Heart right ventricle (tissue), 16 donors: ENCODE measurements at regions not wholly inside any gene's neighbourhood (a gene's known extent, or its start where the extent isn't known, plus 50 kb on each side); places are given as distances from the start of the nearest gene placed in this dataset.

Source experiments
- ATAC-seq, 8 donors: fragments of 200-7000 bp; cut with Tn5 transposase; one replicate each; pipeline ENCODE4 v1.9.1; 2020; ENCODE audit warnings: mild to moderate bottlenecking in 8 of 8, moderate library complexity in 8 of 8, moderate number of reproducible peaks in 1 of 8
- DNase-seq, 2 donors: peaks; one replicate each; pipeline ENCODE4 v3.0.0-alpha.2; 2020
- H3K27ac ChIP-seq, 10 donors: fragments of 200-600 bp; sonication (generic) in 2 of 10; one replicate each; pipeline versions ENCODE4 v1.5.0 to v1.8.0; 2020 to 2022; ENCODE audit warnings: mild to moderate bottlenecking in 3 of 10
- H3K27me3 ChIP-seq, 7 donors: fragments of 200-600 bp; one replicate each; pipeline ENCODE4 v1.8.0; 2021 to 2022; ENCODE audit warnings: mild to moderate bottlenecking in 2 of 7
- H3K36me3 ChIP-seq, 9 donors: fragments of 200-600 bp; sonication (generic) in 1 of 9; one replicate each; pipeline versions ENCODE4 v1.5.0 to v1.8.0; 2020 to 2022; ENCODE audit warnings: mild to moderate bottlenecking in 2 of 9
- H3K4me1 ChIP-seq, 9 donors: fragments of 200-600 bp; sonication (generic) in 1 of 9; one replicate each; pipeline versions ENCODE4 v1.5.0 to v1.8.0; 2020 to 2022; ENCODE audit warnings: mild to moderate bottlenecking in 4 of 9
- H3K4me3 ChIP-seq, 10 donors: fragments of 200-600 bp; sonication (generic) in 2 of 10; one replicate each; pipeline versions ENCODE4 v1.5.0 to v1.8.0; 2020 to 2022; ENCODE audit warnings: mild to moderate bottlenecking in 7 of 10, moderate library complexity in 2 of 10
- H3K9me3 ChIP-seq, 11 donors: fragments of 200-600 bp in 10 of 11; sonication (generic) in 2 of 11; one replicate each; pipeline versions ENCODE4 v1.5.0 to v1.8.0; 2013 to 2022; ENCODE audit warnings: mild to moderate bottlenecking in 2 of 11, control low read depth in 1 of 11, moderate library complexity in 1 of 11
- CTCF ChIP-seq, 9 donors: fragments of 200-600 bp; sonication (generic) in 2 of 9; IDR thresholded peaks; one replicate each; pipeline versions ENCODE4 v1.5.0 to v1.8.0; 2021 to 2022; ENCODE audit warnings: antibody characterized with exemption in 9 of 9, mild to moderate bottlenecking in 5 of 9, moderate library complexity in 1 of 9
- WGBS, 2 donors: extraction: QIAGEN DNeasy Blood & Tissue Kit; methylation state at CpG; one replicate each; pipeline ENCODE4 v1.1.7; 2013; ENCODE audit warnings: inconsistent platforms in 1 of 2; 5-methylcytosine and 5-hydroxymethylcytosine counted together
- intact Hi-C, 10 donors: fragments of 100-400 bp; cut with DNase I; formaldehyde crosslinking; loops; one replicate each; pipeline versions ENCODE4 v1.11.1 to v1.14.2; 2022
- donor health status: Arrhythmogenic right ventricular cardiomyopathy.
- donor health status: ischemic (EF 13 %, LVEDD 7.1; RV severe dilation, severe dysfunction).
- donor health status: healthy with polysubstance abuse.
- donor health status: DM: no; HTN: yes; CAD: no.
- donor health status: DM: no; HTN: no; CAD: no.
- donor health status: ischemic (EF 25% LVEDD 6.9; RV normal size, moderate dysfunction).
- donor health status: ischemic (EF 25% LVEDD 5.7; RV mildly dilated, moderate dysfunction).
- donor health status: healthy.
- donor health status: DM: yes; HTN: yes; CAD: no.
- donor health status: Ischemic cardiomyopathy.
- donor health status: ischemic (EF 35%, LVEDD 5.7; RV mildly dilated, moderate dysfunction).
- donor health status: nonischemic (EF 11% LVEDD 7.7; RV severe dilation, severe dysfunction).
- donor health status: DM: yes; HTN: yes; CAD: no.
- donor health status: PGD.
- donor health status: ischemic (EF 29% LVEDD 5.4; RV normal size, mild dysfunction).
- donor health status: nonischemic (EF 23%, LVEDD 6.1; RV moderate dilation, normal function).

GRCh38 chr17:56737421-56738161 is 96.1 kb downstream of the C17orf67 start:
- Histone ChIP-seq H3K4me1 (no peaks in the 10 kb centered on the region), H3K4me3 (no peak overlapping the region), H3K27me3 (peaks cover 0 to 18% (median 0%) of the 10 kb centered on the region in 7 donors), H3K36me3 (no peaks in the 10 kb centered on the region), H3K9me3 (no peaks in the 10 kb centered on the region), H3K27ac (no peak overlapping the region)
- intact Hi-C loops = no loop called here
- 37 to 45% methylated on average over 22 of the region's 22 CpGs for WGBS, 2 donors
- ATAC-seq (peak in 1 of 8 donors; percentile 47), DNase-seq (no peak)
- no peak for TF ChIP-seq CTCF (IDR thresholded peaks at IDR 0.05)

GRCh38 chr17:56739376-56739775 is 94.3 kb downstream of the C17orf67 start:
- no peak for TF ChIP-seq CTCF (IDR thresholded peaks at IDR 0.05)
- H3K27ac ChIP-seq = no peak overlapping the region
- ATAC-seq (no peak), DNase-seq (no peak)
- H3K4me3 ChIP-seq = no peak overlapping the region
- intact Hi-C loops = no loop called here
- peaks cover 0 to 18% (median 0%) of the 10 kb centered on the region in 7 donors for H3K27me3 ChIP-seq
- H3K9me3 ChIP-seq = peaks cover 0 to 7% (median 0%) of the 10 kb centered on the region in 11 donors
- H3K4me1 ChIP-seq = no peaks in the 10 kb centered on the region
- no peaks in the 10 kb centered on the region for H3K36me3 ChIP-seq

- WGBS, 2 donors = 71 to 75% methylated on average over 6 of the region's 6 CpGs
- H3K9me3 ChIP-seq = peaks cover 0 to 11% (median 0%) of the 10 kb centered on the region in 11 donors
- no peak for TF ChIP-seq CTCF (IDR thresholded peaks at IDR 0.05)
- H3K27me3 ChIP-seq = peaks cover 0 to 18% (median 0%) of the 10 kb centered on the region in 7 donors
- no peaks in the 10 kb centered on the region for H3K4me1 ChIP-seq
- ATAC-seq (no peak), DNase-seq (no peak)
- no peak overlapping the region for H3K27ac ChIP-seq
- H3K36me3 ChIP-seq = no peaks in the 10 kb centered on the region
- intact Hi-C loops = no loop called here
- H3K4me3 ChIP-seq = no peak overlapping the region
Observed at GRCh38 chr17:56739776-56740175, 93.9 kb downstream of the C17orf67 start.

GRCh38 chr17:56740481-56740880 is 93.2 kb downstream of the C17orf67 start:
- intact Hi-C loops = no loop called here
- 75 to 87% methylated on average over 3 of the region's 3 CpGs for WGBS, 2 donors
- Histone ChIP-seq H3K27ac (no peak overlapping the region), H3K4me1 (no peaks in the 10 kb centered on the region), H3K36me3 (no peaks in the 10 kb centered on the region), H3K27me3 (peaks cover 0 to 18% (median 0%) of the 10 kb centered on the region in 7 donors), H3K4me3 (no peak overlapping the region), H3K9me3 (peaks cover 0 to 15% (median 0%) of the 10 kb centered on the region in 11 donors)
- no peak for DNase-seq
- ATAC-seq = no peak
- no peak for TF ChIP-seq CTCF (IDR thresholded peaks at IDR 0.05)
